Renal pelvis (tissue), 1 donor: ENCODE measurements at regions not wholly inside any gene's neighbourhood (a gene's known extent, or its start where the extent isn't known, plus 50 kb on each side); places are given as distances from the start of the nearest gene placed in this dataset.
A peak's percentile ranks its signal among the peaks of the same experiment; 100 is the strongest.

Experiments used
- DNase-seq: peaks from one replicate; pipeline ENCODE4 v3.0.0-alpha.2; 2013

GRCh38 chr11:39294648-39295047 is 2164.8 kb downstream of the LRRC4C start:
- no peak for DNase-seq

GRCh38 chr11:39288011-39288410 is 2171.4 kb downstream of the LRRC4C start:
- DNase-seq, result no peak

- DNase-seq, result peak; percentile 52
These were observed 2191.2 kb downstream of the LRRC4C start for GRCh38 chr11:39268176-39268690.

GRCh38 chr11:39255648-39256047 is 2203.8 kb downstream of the LRRC4C start:
- no peak for DNase-seq

GRCh38 chr11:39249566-39250365 is 2209.7 kb downstream of the LRRC4C start:
- DNase-seq, result no peak

- no peak for DNase-seq
These were observed 2211.8 kb downstream of the LRRC4C start for GRCh38 chr11:39247570-39248137.

- DNase-seq, result no peak
These were observed 2219.9 kb downstream of the LRRC4C start for GRCh38 chr11:39239553-39239952.

GRCh38 chr11:39236916-39237315 is 2222.5 kb downstream of the LRRC4C start:
- DNase-seq, result no peak

GRCh38 chr11:39221550-39222138 is 2237.8 kb downstream of the LRRC4C start:
- DNase-seq, result no peak

GRCh38 chr11:39220501-39221230 is 2238.8 kb downstream of the LRRC4C start:
- DNase-seq, result no peak

- no peak for DNase-seq
These were observed 2239.4 kb downstream of the LRRC4C start for GRCh38 chr11:39220069-39220468.

- no peak for DNase-seq
These were observed 2249.5 kb downstream of the LRRC4C start for GRCh38 chr11:39209981-39210380.

- no peak for DNase-seq
These were observed 2254.0 kb downstream of the LRRC4C start for GRCh38 chr11:39205236-39205995.

GRCh38 chr11:39192671-39193070 is 2266.8 kb downstream of the LRRC4C start:
- no peak for DNase-seq

GRCh38 chr11:39190751-39191150 is 2268.7 kb downstream of the LRRC4C start:
- DNase-seq, result no peak

GRCh38 chr11:39177678-39178077 is 2281.8 kb downstream of the LRRC4C start:
- no peak for DNase-seq

- DNase-seq, result no peak
These were observed 2284.5 kb downstream of the LRRC4C start for GRCh38 chr11:39174965-39175364.

GRCh38 chr11:39174196-39174595 is 2285.3 kb downstream of the LRRC4C start:
- no peak for DNase-seq

- no peak for DNase-seq
These were observed 2294.4 kb downstream of the LRRC4C start for GRCh38 chr11:39165021-39165420.

GRCh38 chr11:39149214-39149613 is 2310.2 kb downstream of the LRRC4C start:
- no peak for DNase-seq

- DNase-seq, result no peak
These were observed 2314.1 kb downstream of the LRRC4C start for GRCh38 chr11:39145346-39145745.
